GM19035 (cell line): ENCODE measurements at regions not wholly inside any gene's neighbourhood (a gene's known extent, or its start where the extent isn't known, plus 50 kb on each side); places are given as distances from the start of the nearest gene placed in this dataset.

Experiments
- ATAC-seq: cut with Tn5 transposase; IDR thresholded peaks from one replicate; pipeline ENCODE4 v1.9.1; 2021; ENCODE audit not compliant: unreplicated experiment

GRCh38 chr10:78357141-78358063, 323.7 kb downstream of the RPS24 start:
- no peak for ATAC-seq

DNA sequence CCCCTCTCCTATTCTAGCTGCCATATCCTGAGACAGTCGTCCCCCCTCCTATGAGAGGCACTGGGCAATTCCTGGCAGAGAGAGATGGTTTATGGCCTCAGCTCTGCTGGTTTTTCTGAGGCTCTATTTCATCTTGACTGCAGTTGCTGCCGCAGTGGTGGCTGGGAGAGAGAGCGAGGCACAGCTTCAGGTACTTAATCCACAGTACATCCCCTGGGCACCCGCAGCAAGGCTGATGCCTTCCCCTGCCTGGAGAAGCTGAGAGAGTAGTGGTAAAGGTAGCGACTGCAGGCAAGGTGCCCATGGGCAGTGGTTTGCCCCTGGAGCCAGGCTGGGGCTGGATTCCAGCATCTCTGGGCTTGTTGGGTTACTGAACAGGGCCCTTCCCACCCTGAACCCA, 324.7 kb downstream of the RPS24 start:
- no peak for ATAC-seq

DNA sequence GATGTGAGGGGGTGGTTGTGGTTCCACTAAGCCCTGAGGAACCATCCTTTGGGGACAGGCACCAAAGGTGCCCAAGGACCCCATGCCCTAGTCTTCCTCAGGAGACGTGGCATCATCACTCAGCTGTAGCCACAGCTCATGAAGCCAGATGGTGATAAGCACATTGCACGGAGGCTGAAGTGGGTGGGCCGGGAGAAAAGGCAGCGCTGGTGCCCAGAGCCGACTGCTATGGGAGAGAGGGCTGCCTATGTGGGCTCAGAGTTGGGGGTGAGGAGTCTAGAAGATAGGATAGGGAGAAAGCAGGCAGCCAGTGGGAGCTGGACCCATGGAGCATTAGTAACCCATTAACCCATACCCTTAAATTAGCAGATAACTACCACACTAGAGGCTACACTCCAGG, 325.3 kb downstream of the RPS24 start:
- no peak for ATAC-seq

DNA sequence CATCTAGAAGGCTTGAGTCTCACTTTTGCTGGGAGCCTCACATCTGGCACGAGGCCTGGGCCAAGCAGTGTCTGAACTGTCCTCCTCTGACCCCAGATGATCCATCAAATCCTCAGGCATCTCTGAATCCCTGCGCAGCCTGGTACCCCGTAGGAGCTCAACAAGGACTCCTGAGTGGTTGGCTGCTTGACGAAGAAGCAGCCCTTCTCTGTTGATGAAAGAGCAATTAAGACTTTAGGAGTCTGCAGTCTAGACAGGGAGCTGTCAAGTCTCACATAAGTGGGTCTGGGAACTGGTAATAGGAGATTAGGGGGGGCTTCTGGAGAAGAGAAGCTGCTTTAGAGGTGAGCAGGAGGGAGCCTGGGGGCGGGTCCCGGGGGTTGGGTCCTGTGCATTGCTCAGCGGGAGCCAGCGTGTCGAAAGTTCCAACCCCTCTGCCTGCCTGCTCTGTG, 326.0 kb downstream of the RPS24 start:
- no peak for ATAC-seq

DNA sequence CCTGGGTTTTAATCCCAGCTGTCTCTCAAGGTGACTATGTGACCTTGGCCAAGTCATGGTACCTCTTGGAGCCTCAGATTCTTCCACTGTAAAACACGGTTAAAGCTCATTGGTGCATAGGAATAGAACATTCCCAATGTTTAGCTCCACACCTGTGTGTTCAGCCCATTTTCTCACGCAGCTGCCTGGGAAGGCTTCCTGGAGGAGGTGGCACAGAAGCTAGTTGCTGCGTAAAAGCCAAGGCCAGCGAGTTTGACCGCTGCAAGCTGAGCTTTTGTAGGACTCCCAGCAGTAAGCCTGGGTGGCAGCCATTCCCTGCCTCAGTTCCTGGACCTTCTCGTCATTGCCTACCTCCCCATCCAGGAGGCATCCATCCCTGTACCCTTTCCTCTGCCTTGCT, 326.6 kb downstream of the RPS24 start:
- no peak for ATAC-seq

GRCh38 chr10:78361031-78361430, 327.4 kb downstream of the RPS24 start:
- no peak for ATAC-seq

DNA sequence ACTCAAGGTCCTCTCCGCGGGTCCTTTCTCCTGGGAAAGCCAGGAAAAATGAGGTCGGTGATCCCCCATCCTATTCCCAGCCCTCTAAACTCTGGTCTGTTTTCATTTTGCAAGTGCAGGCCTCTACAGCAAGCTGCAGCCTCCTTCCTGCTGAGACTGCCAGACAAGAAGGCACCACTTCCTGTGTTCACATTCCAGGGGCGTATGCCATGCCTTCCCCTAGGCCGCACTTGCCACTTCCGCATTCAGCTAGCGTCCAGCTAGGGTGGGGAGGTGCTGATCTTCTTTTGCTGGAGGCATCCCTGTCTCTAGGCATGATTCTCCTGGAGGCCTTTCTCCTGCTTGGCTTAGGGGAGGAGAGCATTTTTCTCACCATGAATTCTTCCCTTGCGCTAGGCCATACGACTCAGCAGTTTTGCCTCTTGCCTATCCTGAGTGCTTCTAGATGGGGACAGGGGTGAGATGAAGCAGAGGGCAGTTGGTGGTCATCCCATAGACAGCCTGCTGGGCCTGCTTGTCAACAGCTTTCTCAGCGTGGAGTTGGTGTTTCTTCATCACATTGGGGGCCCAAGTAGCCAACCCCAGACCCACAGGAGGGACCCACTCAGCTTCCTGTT, 328.9 kb downstream of the RPS24 start:
- ATAC-seq = no peak

- no peak for ATAC-seq
These were observed 329.5 kb downstream of the RPS24 start for GRCh38 chr10:78363190-78363589.

DNA sequence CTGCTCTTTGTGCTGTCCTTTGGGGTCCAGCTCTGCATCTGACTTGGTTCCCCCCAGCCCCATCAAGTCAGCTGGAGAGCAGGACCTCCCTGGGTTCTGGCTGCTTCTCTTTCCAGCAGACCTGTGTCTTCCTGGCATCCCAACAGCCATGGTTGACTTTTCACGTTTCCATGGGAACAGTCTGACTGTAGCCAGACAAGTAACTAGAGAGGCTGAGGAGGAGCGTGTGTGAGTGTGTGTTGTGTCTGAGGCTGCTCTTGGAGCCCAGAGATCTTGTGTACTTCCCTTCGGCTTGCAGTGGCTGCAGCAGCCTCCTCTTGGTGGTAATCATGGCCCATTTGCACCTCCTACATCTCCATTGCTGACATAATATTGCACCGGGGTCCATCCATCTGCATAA, 332.0 kb downstream of the RPS24 start:
- ATAC-seq = no peak

GRCh38 chr10:78366663-78367411, 333.2 kb downstream of the RPS24 start:
- ATAC-seq = no peak

- ATAC-seq = no peak
These were observed 334.1 kb downstream of the RPS24 start for GRCh38 chr10:78367751-78368150.

DNA sequence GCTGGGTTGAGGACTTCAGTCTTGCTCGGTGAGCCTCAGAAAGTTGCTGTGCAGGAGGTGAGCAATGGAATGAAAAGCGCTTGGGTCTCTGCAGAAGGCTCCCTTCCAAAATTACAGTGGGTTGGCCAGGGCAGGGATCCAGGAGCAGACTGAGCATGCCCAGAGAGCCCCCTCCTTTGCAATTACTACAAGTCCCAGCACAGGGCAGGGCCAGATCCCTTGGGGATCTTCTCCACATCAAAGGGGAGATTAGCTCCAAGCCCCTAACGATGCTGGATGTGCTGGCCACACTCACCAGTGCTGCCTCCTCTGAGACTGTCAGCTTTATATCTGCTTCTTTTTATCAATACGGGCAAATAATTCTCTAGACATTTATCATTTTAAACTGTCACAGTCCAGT, 337.5 kb downstream of the RPS24 start:
- no peak for ATAC-seq

DNA sequence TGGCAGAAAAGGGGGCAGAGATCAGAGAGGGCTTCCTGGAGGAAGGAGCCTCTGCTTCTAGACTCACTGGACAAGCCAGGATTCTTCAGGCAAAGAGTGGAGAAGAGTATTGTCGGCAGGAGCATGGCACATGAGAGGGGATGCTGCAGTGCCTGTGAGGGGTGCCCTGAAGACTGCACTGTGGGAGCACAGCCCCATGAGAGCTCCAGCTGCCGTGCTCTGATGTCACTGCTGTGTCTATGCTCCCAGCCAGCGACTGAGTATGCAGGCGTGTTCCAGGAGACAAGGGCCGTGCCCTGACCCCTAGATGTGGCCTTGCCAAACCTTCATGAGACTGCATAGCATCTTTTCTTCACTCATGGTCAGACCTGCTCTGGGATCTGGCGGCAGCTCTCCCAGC, 339.1 kb downstream of the RPS24 start:
- no peak for ATAC-seq

GRCh38 chr10:78374331-78375028, 340.8 kb downstream of the RPS24 start:
- ATAC-seq = no peak

- no peak for ATAC-seq
These were observed 342.5 kb downstream of the RPS24 start for GRCh38 chr10:78375854-78376785.

- ATAC-seq = no peak
These were observed 343.7 kb downstream of the RPS24 start for GRCh38 chr10:78377356-78377755.

DNA sequence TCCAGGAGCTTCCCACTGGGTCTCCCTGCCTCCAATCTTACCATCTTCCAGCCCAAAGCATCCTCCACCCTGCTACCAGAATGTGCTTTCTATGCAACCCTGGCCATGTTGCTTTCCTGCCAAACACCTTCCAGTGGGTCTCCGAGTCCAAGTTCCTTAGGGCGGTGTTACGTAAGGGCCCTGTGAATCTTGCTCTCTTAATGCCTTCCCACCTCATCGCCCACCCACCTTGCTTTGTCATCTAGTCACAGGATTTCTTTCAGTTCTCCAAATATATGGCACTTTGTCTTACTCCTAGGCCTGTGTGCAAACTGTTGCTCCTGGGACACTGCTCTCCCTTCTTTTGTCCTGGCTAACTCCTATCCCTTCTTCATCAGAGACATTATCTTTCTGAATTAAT, 344.5 kb downstream of the RPS24 start:
- no peak for ATAC-seq

- no peak for ATAC-seq
These were observed 347.4 kb downstream of the RPS24 start for GRCh38 chr10:78381107-78381506.

DNA sequence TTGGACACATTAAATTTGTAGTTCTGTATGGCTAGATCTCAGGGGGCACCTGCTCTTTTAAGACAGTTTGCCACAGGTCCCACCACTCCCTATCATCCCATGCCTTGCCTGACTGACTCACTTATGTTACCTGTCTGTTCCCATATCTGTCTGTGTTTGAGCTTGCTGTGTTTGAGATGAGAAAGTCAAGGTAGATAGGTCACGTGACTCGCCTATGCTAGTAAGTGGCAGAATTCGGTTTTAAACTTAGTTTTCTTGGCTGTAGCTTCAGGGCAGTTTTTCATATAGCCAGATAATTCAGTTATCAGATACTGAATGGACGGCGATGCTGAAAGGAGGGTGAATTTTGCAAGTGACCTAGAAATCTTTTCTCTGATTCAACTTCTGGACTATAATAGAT, 348.4 kb downstream of the RPS24 start:
- ATAC-seq = no peak

GRCh38 chr10:78382772-78383171, 349.1 kb downstream of the RPS24 start:
- ATAC-seq = no peak
